GM13977 (cell line): ENCODE measurements at regions not wholly inside any gene's neighbourhood (a gene's known extent, or its start where the extent isn't known, plus 50 kb on each side); places are given as distances from the start of the nearest gene placed in this dataset.
A peak's percentile ranks its signal among the peaks of the same experiment; 100 is the strongest.

Experiments
- DNase-seq: peaks from one replicate; pipeline ENCODE4 v3.0.0; 2012; ENCODE audit warnings: low spot score
- CTCF ChIP-seq: IDR thresholded peaks from 2 replicates; pipeline ENCODE4 v1.5.1; 2012; ENCODE audit warnings: mild to moderate bottlenecking, control low read depth; ENCODE audit not compliant: insufficient read depth; ENCODE audit errors: extremely low read depth, missing control alignments
- in situ Hi-C: fragments of 300-500 bp; cut with MboI; formaldehyde crosslinking; loops from one replicate; pipeline ENCODE4 v1.12.0; 2022; ENCODE audit warnings: low sequenced_read_pairs, low pct_unique_long_range_greater_than_20kb, mixed read lengths, inconsistent platforms; ENCODE audit not compliant: unreplicated experiment

- no peak for DNase-seq
- in situ Hi-C loops: no loop called here
- TF ChIP-seq CTCF: no peak
Observed at GRCh38 chr14:97572583-97573458, 775.6 kb downstream of the VRK1 start.

GRCh38 chr14:97575677-97576076, 778.5 kb downstream of the VRK1 start:
- DNase-seq: no peak
- in situ Hi-C loops: no loop called here
- TF ChIP-seq CTCF: no peak

GRCh38 chr14:97578982-97579548, 781.9 kb downstream of the VRK1 start:
- in situ Hi-C loops: no loop called here
- DNase-seq: no peak
- no peak for TF ChIP-seq CTCF

- no peak for TF ChIP-seq CTCF
- DNase-seq: no peak
- in situ Hi-C loops: no loop called here
Observed at GRCh38 chr14:97581016-97581415, 783.8 kb downstream of the VRK1 start.

GRCh38 chr14:97582022-97582421, 784.8 kb downstream of the VRK1 start:
- DNase-seq: no peak
- no peak for TF ChIP-seq CTCF
- in situ Hi-C loops: no loop called here

GRCh38 chr14:97584528-97584927, 787.3 kb downstream of the VRK1 start:
- in situ Hi-C loops: no loop called here
- DNase-seq: no peak
- peak; percentile 6 for TF ChIP-seq CTCF
